HUES48 (cell line): ENCODE measurements at regions not wholly inside any gene's neighbourhood (a gene's known extent, or its start where the extent isn't known, plus 50 kb on each side); places are given as distances from the start of the nearest gene placed in this dataset.

Experiments used
- H3K27ac ChIP-seq: one replicate; pipeline ENCODE4 v1.7.0; 2013; ENCODE audit warnings: low read depth, low read length, inconsistent platforms
- H3K27me3 ChIP-seq: 2 replicates; pipeline ENCODE4 v1.6.1; 2013; ENCODE audit warnings: mild to moderate bottlenecking, low read length; ENCODE audit not compliant: control insufficient read depth, insufficient read depth
- H3K36me3 ChIP-seq: 2 replicates; pipeline ENCODE4 v1.6.1; 2013; ENCODE audit warnings: low read length; ENCODE audit not compliant: control insufficient read depth, insufficient read depth
- H3K4me1 ChIP-seq: 2 replicates; pipeline ENCODE4 v1.6.1; 2013; ENCODE audit warnings: mild to moderate bottlenecking, low read length; ENCODE audit not compliant: control insufficient read depth, insufficient read depth
- H3K4me3 ChIP-seq: 2 replicates; pipeline ENCODE4 v1.5.1; 2013; ENCODE audit warnings: mild to moderate bottlenecking, low read depth, low read length
- H3K9ac ChIP-seq: 2 replicates; pipeline ENCODE4 v1.6.1; 2013; ENCODE audit warnings: mild to moderate bottlenecking, low read depth, low read length, moderate library complexity
- H3K9me3 ChIP-seq: 2 replicates; pipeline ENCODE4 v1.6.1; 2013; ENCODE audit warnings: low read length; ENCODE audit not compliant: control insufficient read depth, insufficient read depth

DNA sequence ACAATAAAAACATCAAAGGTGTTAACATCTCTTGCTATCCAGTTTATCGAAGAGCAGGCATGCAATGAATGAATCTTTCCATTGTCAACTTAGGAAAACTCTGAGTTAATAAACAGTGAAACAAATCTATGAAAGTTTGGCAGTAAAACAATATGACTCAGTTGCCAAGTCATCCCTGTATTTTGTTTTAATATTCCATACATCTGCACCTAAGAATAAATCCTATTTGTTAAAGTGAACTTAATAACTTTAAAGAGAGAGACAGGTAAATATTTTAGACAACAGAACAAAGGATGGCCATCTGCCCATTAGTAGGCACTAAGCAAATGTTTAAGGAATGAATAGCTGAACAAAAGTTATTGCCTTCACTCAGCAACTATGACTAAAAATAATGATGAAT lies 700.5 kb upstream of the CELF2 start:
- Histone ChIP-seq H3K9me3 (no peaks in the 10 kb centered on the region), H3K4me3 (no peak overlapping the region), H3K27ac (no peak overlapping the region), H3K27me3 (no peaks in the 10 kb centered on the region), H3K4me1 (no peaks in the 10 kb centered on the region; the same call in 1 of the 2 replicates), H3K9ac (no peak overlapping the region), H3K36me3 (no peaks in the 10 kb centered on the region)

- H3K9ac ChIP-seq: no peak overlapping the region
- no peaks in the 10 kb centered on the region for H3K9me3 ChIP-seq
- no peak overlapping the region for H3K4me3 ChIP-seq
- no peaks in the 10 kb centered on the region for H3K36me3 ChIP-seq
- H3K4me1 ChIP-seq: no peaks in the 10 kb centered on the region; the same call in 1 of the 2 replicates
- no peaks in the 10 kb centered on the region for H3K27me3 ChIP-seq
- H3K27ac ChIP-seq: no peak overlapping the region
Observed at GRCh38 chr10:10318856-10319255, 698.8 kb upstream of the CELF2 start.

- Histone ChIP-seq H3K9me3 (no peaks in the 10 kb centered on the region), H3K36me3 (no peaks in the 10 kb centered on the region), H3K9ac (no peak overlapping the region), H3K27me3 (no peaks in the 10 kb centered on the region), H3K27ac (no peak overlapping the region), H3K4me3 (no peak overlapping the region), H3K4me1 (peaks cover 5% of the 10 kb centered on the region)
Observed at GRCh38 chr10:10320956-10321355, 696.7 kb upstream of the CELF2 start.

- Histone ChIP-seq H3K9me3 (no peaks in the 10 kb centered on the region), H3K27ac (no peak overlapping the region), H3K4me3 (no peak overlapping the region), H3K9ac (no peak overlapping the region), H3K36me3 (no peaks in the 10 kb centered on the region), H3K27me3 (no peaks in the 10 kb centered on the region), H3K4me1 (peaks cover 5% of the 10 kb centered on the region)
Observed at GRCh38 chr10:10326116-10326515, 691.6 kb upstream of the CELF2 start.

DNA sequence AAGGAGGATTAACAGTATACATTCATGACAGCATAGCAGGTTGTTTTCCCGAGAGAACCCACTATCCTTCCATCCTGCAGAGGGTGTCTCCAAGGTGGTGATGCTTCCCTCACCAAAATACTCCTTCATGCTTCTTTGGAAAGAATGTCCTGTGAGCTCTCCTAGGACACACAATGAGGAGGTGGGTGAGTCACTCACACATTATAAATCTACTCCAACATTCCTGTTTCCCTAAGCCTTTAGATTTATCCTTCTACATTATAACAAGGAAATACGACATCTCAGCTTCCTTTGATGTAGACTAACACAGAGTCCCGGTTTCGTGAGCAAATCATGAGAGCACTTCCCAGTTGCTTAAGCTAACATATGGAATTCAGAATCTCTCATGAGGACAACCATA lies 689.7 kb upstream of the CELF2 start:
- Histone ChIP-seq H3K36me3 (no peaks in the 10 kb centered on the region), H3K27ac (no peak overlapping the region), H3K9me3 (no peaks in the 10 kb centered on the region), H3K9ac (no peak overlapping the region), H3K4me3 (no peak overlapping the region), H3K4me1 (peaks cover 7% of the 10 kb centered on the region), H3K27me3 (no peaks in the 10 kb centered on the region)

- Histone ChIP-seq H3K27ac (no peak overlapping the region), H3K9ac (no peak overlapping the region), H3K4me1 (peaks cover 3% of the 10 kb centered on the region; the same call in 1 of the 2 replicates), H3K4me3 (no peak overlapping the region), H3K27me3 (no peaks in the 10 kb centered on the region), H3K9me3 (no peaks in the 10 kb centered on the region), H3K36me3 (no peaks in the 10 kb centered on the region)
Observed at GRCh38 chr10:10330418-10330817, 687.3 kb upstream of the CELF2 start.

GRCh38 chr10:10332786-10333185 lies 684.9 kb upstream of the CELF2 start:
- H3K9me3 ChIP-seq: no peaks in the 10 kb centered on the region
- no peak overlapping the region for H3K9ac ChIP-seq
- peaks cover 6% of the 10 kb centered on the region; the same call in 1 of the 2 replicates for H3K4me1 ChIP-seq
- no peak overlapping the region for H3K4me3 ChIP-seq
- no peaks in the 10 kb centered on the region for H3K36me3 ChIP-seq
- no peaks in the 10 kb centered on the region for H3K27me3 ChIP-seq
- no peak overlapping the region for H3K27ac ChIP-seq

DNA sequence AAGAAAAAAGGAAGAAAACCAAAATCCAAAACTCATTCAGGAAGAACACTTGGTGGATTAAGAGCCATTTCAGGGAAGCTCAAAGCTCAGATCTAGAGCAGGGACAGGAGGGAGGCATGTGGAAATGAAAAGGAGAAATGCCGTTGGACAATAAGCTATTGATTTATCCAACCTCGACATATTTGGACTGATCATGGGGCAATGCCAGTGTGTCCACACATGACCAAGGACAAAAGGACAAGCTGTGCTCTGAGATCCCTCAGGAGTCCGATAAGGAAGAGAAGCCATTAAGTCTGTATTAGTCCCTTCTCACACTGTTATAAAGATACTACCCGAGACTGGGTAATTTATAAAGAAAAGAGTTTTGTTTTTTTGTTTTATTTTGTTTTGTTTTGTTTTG lies 684.0 kb upstream of the CELF2 start:
- H3K27me3 ChIP-seq: no peaks in the 10 kb centered on the region
- peaks cover 10% of the 10 kb centered on the region; the same call in 1 of the 2 replicates for H3K4me1 ChIP-seq
- H3K36me3 ChIP-seq: no peaks in the 10 kb centered on the region
- no peak overlapping the region for H3K27ac ChIP-seq
- no peaks in the 10 kb centered on the region for H3K9me3 ChIP-seq
- H3K4me3 ChIP-seq: no peak overlapping the region
- H3K9ac ChIP-seq: no peak overlapping the region

- no peaks in the 10 kb centered on the region for H3K9me3 ChIP-seq
- peaks cover 9% of the 10 kb centered on the region; the same call in 1 of the 2 replicates for H3K4me1 ChIP-seq
- H3K27ac ChIP-seq: no peak overlapping the region
- H3K36me3 ChIP-seq: no peaks in the 10 kb centered on the region
- no peak overlapping the region for H3K9ac ChIP-seq
- no peak overlapping the region for H3K4me3 ChIP-seq
- no peaks in the 10 kb centered on the region for H3K27me3 ChIP-seq
Observed at GRCh38 chr10:10338339-10338738, 679.3 kb upstream of the CELF2 start.

- Histone ChIP-seq H3K4me1 (no peaks in the 10 kb centered on the region), H3K36me3 (no peaks in the 10 kb centered on the region), H3K9ac (no peak overlapping the region), H3K4me3 (no peak overlapping the region), H3K9me3 (no peaks in the 10 kb centered on the region), H3K27me3 (no peaks in the 10 kb centered on the region), H3K27ac (no peak overlapping the region)
Observed at GRCh38 chr10:10346390-10347150, 671.1 kb upstream of the CELF2 start.

- Histone ChIP-seq H3K27me3 (no peaks in the 10 kb centered on the region), H3K9me3 (no peaks in the 10 kb centered on the region), H3K4me3 (no peak overlapping the region), H3K27ac (no peak overlapping the region), H3K36me3 (no peaks in the 10 kb centered on the region), H3K9ac (no peak overlapping the region), H3K4me1 (peaks cover 3% of the 10 kb centered on the region; the same call in 1 of the 2 replicates)
Observed at GRCh38 chr10:10350050-10350449, 667.6 kb upstream of the CELF2 start.
